HG03064 (cell line): ENCODE measurements at regions not wholly inside any gene's neighbourhood (a gene's known extent, or its start where the extent isn't known, plus 50 kb on each side); places are given as distances from the start of the nearest gene placed in this dataset.

Experiments used
- ATAC-seq: cut with Tn5 transposase; IDR thresholded peaks from one replicate; pipeline ENCODE4 v1.9.1; 2021; ENCODE audit warnings: low read depth; ENCODE audit not compliant: unreplicated experiment

DNA sequence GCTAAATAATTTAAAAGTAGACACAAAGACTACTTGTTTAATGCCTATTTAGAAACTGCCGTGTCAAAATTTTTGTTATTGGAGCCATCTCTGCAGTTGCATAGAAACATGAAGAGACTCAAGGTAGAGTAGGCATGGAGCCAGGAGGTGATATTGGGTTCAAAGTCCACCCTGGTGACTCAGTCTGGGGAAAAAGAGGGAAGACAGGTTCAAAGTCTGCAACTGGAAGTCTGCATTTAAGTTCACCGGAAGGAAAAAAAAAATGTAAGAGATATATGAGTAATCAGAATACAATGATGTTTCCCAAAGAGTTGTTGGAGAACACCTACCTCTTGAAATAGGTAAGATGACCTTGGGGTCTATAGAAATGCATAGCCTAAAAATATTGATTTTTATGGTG lies 67.4 kb upstream of the QRFPR start:
- no peak for ATAC-seq

DNA sequence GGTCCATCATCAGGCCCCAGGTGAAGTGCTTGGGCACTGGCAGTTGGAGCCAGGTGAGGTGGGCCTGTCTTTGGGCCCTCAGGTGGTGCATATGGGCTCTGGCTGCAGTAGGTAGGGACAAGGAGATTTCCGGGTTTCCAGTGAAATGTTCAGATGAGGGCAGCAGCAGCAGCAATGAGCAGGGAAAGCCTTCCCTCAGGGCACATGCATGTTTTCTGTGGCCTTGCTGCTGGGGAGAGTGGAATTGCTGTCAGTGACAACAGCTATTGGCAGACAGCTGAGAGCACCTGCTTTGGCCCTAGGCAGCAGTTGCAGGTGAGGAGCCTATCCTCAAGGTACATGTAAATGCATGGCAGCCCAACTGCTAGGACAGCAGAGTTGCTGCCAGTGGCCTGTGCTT lies 58.9 kb upstream of the QRFPR start:
- no peak for ATAC-seq
